ENCODE measurements at regions not wholly inside any gene's neighbourhood (a gene's known extent, or its start where the extent isn't known, plus 50 kb on each side); places are given as distances from the start of the nearest gene placed in this dataset.

GRCh38 chr4:81541161-81541945 lies 69.6 kb upstream of the RASGEF1B start:
- intact Hi-C loops (cut with DNase I; ENCODE audit: low total_unique reads) (no loop called here), in situ Hi-C loops (cut with MboI; ENCODE audit: low pct_ligation_motif_present in 1 of 4, low pct_unique_long_range_greater_than_20kb in 1 of 4, low sequenced_read_pairs in 3 of 4) (loop anchor here in 1 of 4 donors (25.0 kb wide), 1 partner anchor 104 kb away; no protein-coding TSS in a partner anchor)
- Histone ChIP-seq H3K27me3 (no peaks in the 10 kb centered on the region), H3K4me3 (no peak overlapping the region), H3K27ac (no peak overlapping the region), H3K36me3 (no peaks in the 10 kb centered on the region), H3K9me3 (no peaks in the 10 kb centered on the region), H3K4me1 (no peaks in the 10 kb centered on the region)
- WGBS, 2 donors (ENCODE audit: low coverage in 1 of 2), result 41 to 50% methylated on average over 4 of the region's 4 CpGs
- no peak for DNase-seq
- TF ChIP-seq POLR2A (IDR thresholded peaks at IDR 0.05) (no peak), POLR2AphosphoS5 (IDR thresholded peaks at IDR 0.05) (no peak), CTCF (IDR thresholded peaks at IDR 0.05) (no peak), EP300 (IDR thresholded peaks at IDR 0.05; ENCODE audit: low read depth) (no peak)

GRCh38 chr4:81538716-81539427 lies 67.2 kb upstream of the RASGEF1B start:
- no peaks in the 10 kb centered on the region for H3K4me1 ChIP-seq
- TF ChIP-seq POLR2A (IDR thresholded peaks at IDR 0.05) (no peak), EP300 (IDR thresholded peaks at IDR 0.05; ENCODE audit: low read depth) (no peak), POLR2AphosphoS5 (IDR thresholded peaks at IDR 0.05) (no peak), CTCF (IDR thresholded peaks at IDR 0.05) (no peak)
- H3K27ac ChIP-seq, result no peak overlapping the region
- no peak for DNase-seq
- WGBS, 2 donors (ENCODE audit: low coverage in 1 of 2), result 41 to 73% methylated on average over 3 to 6 of the region's 6 CpGs
- no peaks in the 10 kb centered on the region for H3K36me3 ChIP-seq
- no peaks in the 10 kb centered on the region for H3K9me3 ChIP-seq
- H3K27me3 ChIP-seq, result no peaks in the 10 kb centered on the region
- in situ Hi-C loops (cut with MboI; ENCODE audit: low pct_ligation_motif_present in 1 of 4, low pct_unique_long_range_greater_than_20kb in 1 of 4, low sequenced_read_pairs in 3 of 4), result loop anchor here in 1 of 4 donors (25.0 kb wide), 1 partner anchor 102 kb away; no protein-coding TSS in a partner anchor
- no peak overlapping the region for H3K4me3 ChIP-seq
- intact Hi-C loops (cut with DNase I; ENCODE audit: low total_unique reads), result no loop called here

- 77 to 79% methylated on average over 2 of the region's 2 CpGs for WGBS, 2 donors (ENCODE audit: low coverage in 1 of 2)
- Histone ChIP-seq H3K36me3 (no peaks in the 10 kb centered on the region), H3K27me3 (no peaks in the 10 kb centered on the region), H3K4me1 (no peaks in the 10 kb centered on the region), H3K9me3 (no peaks in the 10 kb centered on the region), H3K4me3 (no peak overlapping the region), H3K27ac (no peak overlapping the region)
- in situ Hi-C loops (cut with MboI; ENCODE audit: low pct_ligation_motif_present in 1 of 4, low pct_unique_long_range_greater_than_20kb in 1 of 4, low sequenced_read_pairs in 3 of 4) (loop anchor here in 1 of 4 donors (25.0 kb wide), 1 partner anchor 94 kb away; no protein-coding TSS in a partner anchor), intact Hi-C loops (cut with DNase I; ENCODE audit: low total_unique reads) (no loop called here)
- DNase-seq, result no peak
- no peak for TF ChIP-seq POLR2AphosphoS5 (IDR thresholded peaks at IDR 0.05)
- no peak for TF ChIP-seq EP300 (IDR thresholded peaks at IDR 0.05; ENCODE audit: low read depth)
- no peak for TF ChIP-seq POLR2A (IDR thresholded peaks at IDR 0.05)
- TF ChIP-seq CTCF (IDR thresholded peaks at IDR 0.05), result no peak
Observed at GRCh38 chr4:81531410-81531809, 59.7 kb upstream of the RASGEF1B start.

- Histone ChIP-seq H3K27me3 (no peaks in the 10 kb centered on the region), H3K9me3 (no peaks in the 10 kb centered on the region), H3K4me1 (peaks cover 0 to 9% (median 3%) of the 10 kb centered on the region in 4 donors), H3K27ac (no peak overlapping the region), H3K4me3 (no peak overlapping the region), H3K36me3 (no peaks in the 10 kb centered on the region)
- WGBS, 2 donors (ENCODE audit: low coverage in 1 of 2), result 98 to 100% methylated on average over 1 to 3 of the region's 3 CpGs
- in situ Hi-C loops (cut with MboI; ENCODE audit: low pct_ligation_motif_present in 1 of 4, low pct_unique_long_range_greater_than_20kb in 1 of 4, low sequenced_read_pairs in 3 of 4) (loop anchor here in 1 of 4 donors (25.0 kb wide), 1 partner anchor 92 kb away; no protein-coding TSS in a partner anchor), intact Hi-C loops (cut with DNase I; ENCODE audit: low total_unique reads) (no loop called here)
- TF ChIP-seq POLR2A (IDR thresholded peaks at IDR 0.05) (no peak), CTCF (IDR thresholded peaks at IDR 0.05) (no peak), EP300 (IDR thresholded peaks at IDR 0.05; ENCODE audit: low read depth) (no peak), POLR2AphosphoS5 (IDR thresholded peaks at IDR 0.05) (no peak)
- no peak for DNase-seq
Observed at GRCh38 chr4:81528979-81529378, 57.3 kb upstream of the RASGEF1B start.

All from transverse colon (tissue), 4 donors.